GM23338 (cell line): ENCODE measurements at regions not wholly inside any gene's neighbourhood (a gene's known extent, or its start where the extent isn't known, plus 50 kb on each side); places are given as distances from the start of the nearest gene placed in this dataset.

ENCODE experiments used
- CREB1 ChIP-seq: fragments of 250-450 bp; sonication (Bioruptor Pico); IDR thresholded peaks from 2 replicates; pipeline ENCODE4 v1.5.0; 2020; ENCODE audit warnings: low read depth, mild to moderate bottlenecking, moderate library complexity
- CTCF ChIP-seq, 2 experiments: fragments of 200-600 bp in 1 of 2; sonication (generic) in 1 of 2; conservative IDR thresholded peaks; 2 replicates each; pipeline versions ENCODE4 v1.5.1 to v1.6.1; 2016 to 2017; ENCODE audit warnings: antibody characterized with exemption in 2 of 2, low read depth in 2 of 2, mild to moderate bottlenecking in 2 of 2, moderate library complexity in 1 of 2
- ETS1 ChIP-seq: IDR thresholded peaks from 2 replicates; pipeline ENCODE4 v1.6.1; 2016; ENCODE audit warnings: antibody characterized with exemption
- EZH2 ChIP-seq: fragments of 200-600 bp; sonication (generic); IDR thresholded peaks from one replicate; pipeline ENCODE4 v1.8.0; 2017; ENCODE audit warnings: antibody characterized with exemption, mild to moderate bottlenecking, low read depth; ENCODE audit not compliant: unreplicated experiment
- EZH2phosphoT487 ChIP-seq: fragments of 200-600 bp; sonication (generic); IDR thresholded peaks from one replicate; pipeline ENCODE4 v1.8.1; 2018; ENCODE audit warnings: antibody characterized with exemption; ENCODE audit not compliant: unreplicated experiment
- JUNB ChIP-seq: IDR thresholded peaks from one replicate; pipeline ENCODE4 v1.6.1; 2016; ENCODE audit warnings: antibody characterized with exemption; ENCODE audit not compliant: unreplicated experiment
- NANOG ChIP-seq: IDR thresholded peaks from 2 replicates; pipeline ENCODE4 v1.6.1; 2016; ENCODE audit warnings: antibody characterized with exemption, borderline replicate concordance
- POLR2AphosphoS5 ChIP-seq: IDR thresholded peaks from 2 replicates; pipeline ENCODE4 v1.6.1; 2016; ENCODE audit warnings: antibody characterized with exemption, low read depth
- REST ChIP-seq: IDR thresholded peaks from one replicate; pipeline ENCODE4 v1.6.1; 2018; ENCODE audit warnings: antibody characterized with exemption; ENCODE audit not compliant: unreplicated experiment
- STAT1 ChIP-seq: IDR thresholded peaks from one replicate; pipeline ENCODE4 v1.6.1; 2016; ENCODE audit warnings: antibody characterized with exemption; ENCODE audit not compliant: unreplicated experiment
- ZNF114 ChIP-seq: fragments of 250-450 bp; sonication (Bioruptor Pico); IDR thresholded peaks from 2 replicates; pipeline ENCODE4 v1.5.0; 2020; ENCODE audit warnings: mild to moderate bottlenecking, moderate library complexity
- ZNF331 ChIP-seq: fragments of 250-450 bp; sonication (Bioruptor Pico); IDR thresholded peaks from 2 replicates; pipeline ENCODE4 v1.5.0; 2020; ENCODE audit warnings: low read depth, mild to moderate bottlenecking, moderate library complexity
- ZNF462 ChIP-seq: fragments of 250-450 bp; sonication (Bioruptor Pico); IDR thresholded peaks from 2 replicates; pipeline ENCODE4 v1.5.0; 2020; ENCODE audit warnings: mild to moderate bottlenecking, moderate library complexity

- TF ChIP-seq EZH2phosphoT487 (no peak), POLR2AphosphoS5 (no peak), EZH2 (no peak), CTCF (conservative IDR thresholded peaks at IDR 0.05; ENCODE audit: low read depth in 2 of 2) (no peak), ETS1 (no peak), REST (no peak), CREB1 (CRISPR knock-in tag) (no peak), ZNF462 (CRISPR knock-in tag) (no peak), JUNB (no peak), ZNF331 (CRISPR knock-in tag) (no peak), STAT1 (no peak), NANOG (no peak), ZNF114 (no peak)
Measured at GRCh38 chr21:22189278-22189677, 1191.1 kb downstream of the NCAM2 start.
